H1 (cell line): ENCODE measurements at regions not wholly inside any gene's neighbourhood (a gene's known extent, or its start where the extent isn't known, plus 50 kb on each side); places are given as distances from the start of the nearest gene placed in this dataset.

Experiments
- ASH2L ChIP-seq: fragments of 200-600, 300-600 bp; sonication (generic); IDR thresholded peaks from one replicate; pipeline ENCODE4 v1.7.1; 2017; ENCODE audit warnings: low read length
- BRCA1 ChIP-seq: IDR thresholded peaks from 2 replicates; pipeline ENCODE4 v1.6.1; 2012; ENCODE audit warnings: low read depth, low read length, improper control_type of control experiment
- CREB1 ChIP-seq: IDR thresholded peaks from 2 replicates; pipeline ENCODE4 v1.6.1; 2012; ENCODE audit warnings: inconsistent platforms
- PHF8 ChIP-seq: fragments of 200-600 bp; sonication (generic); conservative IDR thresholded peaks from 2 replicates; pipeline ENCODE4 v1.7.1; 2012; ENCODE audit warnings: low read depth, mild to moderate bottlenecking, inconsistent platforms, low read length, moderate library complexity
- TAF1 ChIP-seq: IDR thresholded peaks from 2 replicates; pipeline ENCODE4 v1.6.1; 2011; ENCODE audit warnings: mild to moderate bottlenecking, low read depth, low read length

GRCh38 chr4:125739760-125740159 is 425.0 kb downstream of the FAT4 start (continued):
- TF ChIP-seq PHF8 (no peak), CREB1 (no peak), ASH2L (no peak), BRCA1 (no peak), TAF1 (no peak)
